K562 (cell line): ENCODE measurements at regions not wholly inside any gene's neighbourhood (a gene's known extent, or its start where the extent isn't known, plus 50 kb on each side); places are given as distances from the start of the nearest gene placed in this dataset.

Source experiments
- ATAC-seq: fragments of 200-7000 bp; cut with Tn5 transposase; 3 replicates; pipeline ENCODE4 v1.9.1; 2020; ENCODE audit warnings: moderate library complexity
- BruUV-seq: library from RNA; stranded (reverse); fragments of 400-500 nt; replicated peaks from 2 replicates; lab custom pipeline; 2021; lab: Mats Ljungman, UMichigan
- CTCF ChIA-PET: fragments of 300-600 bp; formaldehyde crosslinking; extraction: SDS; loops from one replicate; lab custom pipeline; 2021; ENCODE audit warnings: low intra/inter-chr PET ratio; lab: Yijun Ruan, JAX
- POLR2A ChIA-PET: fragments of 300-600, 350-650 bp; sonication (Branson Sonifier 250); formaldehyde crosslinking; extraction: SDS; loops from one replicate; lab custom pipeline; 2021; ENCODE audit warnings: antibody characterized with exemption, inconsistent platforms; lab: Yijun Ruan, JAX
- DNase-seq, 4 experiments: peaks; one replicate each; pipeline versions ENCODE4 v3.0.0 to v3.0.0-alpha.2; 2011 to 2018; ENCODE audit warnings: low spot score in 3 of 4, mixed read lengths in 3 of 4; ENCODE audit errors: extremely low read depth in 1 of 4
- FAIRE-seq: peaks from 2 replicates; lab custom pipeline; 2011; peaks lifted over from hg19 to GRCh38; lab: Jason Lieb, UNC
- H2AFZ ChIP-seq: 2 replicates; pipeline ENCODE4 v1.6.0; 2011; ENCODE audit warnings: low read depth, low read length, control low read depth, inconsistent platforms
- H3K27ac ChIP-seq: fragments of 200-600 bp; 3 replicates; pipeline ENCODE4 v1.8.0; 2011; ENCODE audit warnings: low read depth, mild to moderate bottlenecking, control low read depth, inconsistent platforms, low read length, moderate library complexity, mixed read lengths; ENCODE audit errors: extremely low read depth
- H3K27me3 ChIP-seq, 2 experiments: fragments of 300-600 bp in 1 of 2; 2 replicates in 1 of 2; 3 replicates in 1 of 2; pipeline versions ENCODE4 v1.6.0 to v1.8.0; 2011; ENCODE audit warnings: inconsistent platforms in 2 of 2, low read length in 2 of 2, mild to moderate bottlenecking in 1 of 2, mixed read lengths in 1 of 2, moderate library complexity in 1 of 2; ENCODE audit not compliant: control insufficient read depth in 2 of 2, insufficient read depth in 2 of 2
- H3K36me3 ChIP-seq: fragments of 300-600 bp; 3 replicates; pipeline ENCODE4 v1.8.0; 2011; ENCODE audit warnings: mild to moderate bottlenecking, low read length, inconsistent platforms; ENCODE audit not compliant: control insufficient read depth, insufficient read depth
- H3K4me1 ChIP-seq, 2 experiments: fragments of 200-600 bp in 1 of 2; replicated peaks in 1 of 2; 2 replicates in 1 of 2; 3 replicates in 1 of 2; pipeline versions ENCODE4 v1.5.1 to v1.8.0; 2011; ENCODE audit warnings: inconsistent platforms in 2 of 2, low read length in 2 of 2, mild to moderate bottlenecking in 1 of 2, mixed read lengths in 1 of 2, moderate library complexity in 1 of 2; ENCODE audit not compliant: control insufficient read depth in 2 of 2, insufficient read depth in 2 of 2
- H3K4me2 ChIP-seq: 2 replicates; pipeline ENCODE4 v1.6.1; 2011; ENCODE audit warnings: low read length, control low read depth, inconsistent platforms, mixed read lengths; ENCODE audit not compliant: insufficient read depth
- H3K4me3 ChIP-seq: fragments of 200-600 bp; sonication (generic), shearing (Covaris generic); 2 replicates; pipeline ENCODE4 v1.5.1; 2016; ENCODE audit warnings: control low read depth, inconsistent platforms
- H3K79me2 ChIP-seq: fragments of 200-600 bp; 3 replicates; pipeline ENCODE4 v1.8.0; 2011; ENCODE audit warnings: low read length, inconsistent platforms; ENCODE audit not compliant: control insufficient read depth, insufficient read depth
- H3K9ac ChIP-seq, 2 experiments: 2 replicates each; pipeline versions ENCODE4 v1.6.0 to v1.6.1; 2011; ENCODE audit warnings: low read depth in 2 of 2, low read length in 2 of 2, control low read depth in 1 of 2, inconsistent platforms in 1 of 2, mild to moderate bottlenecking in 1 of 2, mixed read lengths in 1 of 2; ENCODE audit not compliant: insufficient read depth in 1 of 2
- H3K9me1 ChIP-seq: one replicate; pipeline ENCODE4 v1.6.0; 2011; ENCODE audit warnings: inconsistent platforms, mild to moderate bottlenecking, low read length, moderate library complexity; ENCODE audit not compliant: control insufficient read depth, insufficient read depth
- H3K9me3 ChIP-seq: replicated peaks from 2 replicates; pipeline ENCODE4 v1.5.1; 2011; ENCODE audit warnings: low read depth, low read length, inconsistent platforms; ENCODE audit not compliant: control insufficient read depth, insufficient read depth
- H4K20me1 ChIP-seq: replicated peaks from 2 replicates; pipeline ENCODE4 v1.6.1; 2011; ENCODE audit warnings: low read length, inconsistent platforms, mixed read lengths; ENCODE audit not compliant: control insufficient read depth, insufficient read depth
- CHD7 ChIP-seq: fragments of 200-600 bp; sonication (generic); IDR thresholded peaks from one replicate; pipeline ENCODE4 v1.6.1; 2012; ENCODE audit warnings: mild to moderate bottlenecking, low read depth, low read length, inconsistent platforms
- HEY1 ChIP-seq: fragments of 250-450 bp; sonication (Bioruptor Pico); IDR thresholded peaks from 2 replicates; pipeline ENCODE4 v1.5.0; 2020; ENCODE audit warnings: mild to moderate bottlenecking, moderate library complexity, borderline replicate concordance
- MIER1 ChIP-seq: fragments of 450-650 bp; IDR thresholded peaks from 2 replicates; pipeline ENCODE4 v1.6.1; 2016; ENCODE audit warnings: antibody characterized with exemption, mild to moderate bottlenecking, low read depth
- NCOA2 ChIP-seq, 2 experiments: fragments of 450-650 bp; IDR thresholded peaks; 2 replicates each; pipeline ENCODE4 v1.6.1; 2018; ENCODE audit warnings: mild to moderate bottlenecking in 2 of 2, moderate library complexity in 1 of 2; ENCODE audit not compliant: partially characterized antibody in 2 of 2
- ZNF165 ChIP-seq: fragments of 250-450 bp; sonication (Bioruptor Pico); IDR thresholded peaks from 2 replicates; pipeline ENCODE4 v1.4.0; 2020; ENCODE audit warnings: borderline replicate concordance
- ZNF311 ChIP-seq: fragments of 250-450 bp; sonication (Bioruptor Pico); IDR thresholded peaks from 2 replicates; pipeline ENCODE4 v1.4.0; 2020; ENCODE audit warnings: mild to moderate bottlenecking, moderate library complexity
- WGBS: fragments of 100-300 bp; shearing (Covaris generic); methylation state at CpG from one replicate; pipeline ENCODE4 v1.1.6; 2016; ENCODE audit warnings: low coverage, mixed read lengths; ENCODE audit not compliant: insufficient coverage; ENCODE audit errors: missing lambda C conversion rate; 5-methylcytosine and 5-hydroxymethylcytosine counted together
- in situ Hi-C: fragments of 300-500 bp; cut with MboI; formaldehyde crosslinking; loops from 4 replicates; pipeline ENCODE4 v1.15.0; 2018; ENCODE audit warnings: inconsistent platforms, mixed read lengths
- intact Hi-C: fragments of 100-400 bp; cut with micrococcal nuclease; formaldehyde crosslinking; loops from 2 replicates; pipeline ENCODE4 v1.14.2; 2022
- TF ChIP-seq, protein P1 (sequence below): fragments of 450-650 bp; IDR thresholded peaks from 2 replicates; pipeline ENCODE4 v1.7.1; 2018; ENCODE audit warnings: mild to moderate bottlenecking, low read depth; ENCODE audit not compliant: partially characterized antibody

DNA sequence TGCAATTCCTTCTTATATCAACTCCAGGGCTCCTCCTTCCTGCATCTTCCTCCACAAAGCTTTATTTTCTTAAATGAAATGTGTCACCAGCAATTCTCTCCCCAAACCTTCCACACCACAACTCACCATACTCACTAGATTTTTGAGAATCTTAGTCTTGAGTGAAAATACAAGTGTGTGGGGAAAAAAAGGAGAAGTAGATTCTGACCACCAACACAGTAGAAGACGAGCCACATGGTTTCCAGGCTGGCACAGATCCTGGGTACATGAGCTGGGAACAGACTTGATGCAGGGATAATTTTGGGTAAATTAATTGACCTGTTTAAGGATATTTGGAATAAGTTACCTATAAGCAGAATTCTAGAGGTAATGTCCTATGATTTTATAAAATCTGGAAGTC, 72.8 kb upstream of the KCNJ15 start:
- Histone ChIP-seq H2AFZ (no peak overlapping the region), H3K36me3 (no peaks in the 10 kb centered on the region), H4K20me1 (no peaks in the 10 kb centered on the region), H3K4me3 (no peak overlapping the region), H3K9me3 (no peaks in the 10 kb centered on the region), H3K27me3 (no peaks in the 10 kb centered on the region), H3K4me1 (peaks cover 0 to 6% of the 10 kb centered on the region in 2 experiments; a peak in 2 of 5 replicates), H3K79me2 (no peaks in the 10 kb centered on the region), H3K27ac (no peak overlapping the region), H3K9me1 (no peaks in the 10 kb centered on the region), H3K4me2 (no peak overlapping the region), H3K9ac (no peak overlapping the region)
- intact Hi-C loops (no loop called here), in situ Hi-C loops (no loop called here)
- ChIA-PET CTCF (no interaction called here), POLR2A (interaction anchor here (0.6 kb wide), 1 partner anchor 776 kb away, joined by 5 read pairs; no protein-coding TSS in a partner anchor)
- BruUV-seq = no TSS peak
- 0% methylated on average over 1 of the region's 1 CpG for WGBS
- DNase-seq = no peak
- no peak for ATAC-seq
- FAIRE-seq = no peak
- TF ChIP-seq MIER1 = no peak
- no peak for TF ChIP-seq CHD7
- no peak for TF ChIP-seq ZNF165 (CRISPR knock-in tag)
- no peak for TF ChIP-seq HEY1 (CRISPR knock-in tag)
- no peak for TF ChIP-seq ZNF311
- TF ChIP-seq, protein P1, sequence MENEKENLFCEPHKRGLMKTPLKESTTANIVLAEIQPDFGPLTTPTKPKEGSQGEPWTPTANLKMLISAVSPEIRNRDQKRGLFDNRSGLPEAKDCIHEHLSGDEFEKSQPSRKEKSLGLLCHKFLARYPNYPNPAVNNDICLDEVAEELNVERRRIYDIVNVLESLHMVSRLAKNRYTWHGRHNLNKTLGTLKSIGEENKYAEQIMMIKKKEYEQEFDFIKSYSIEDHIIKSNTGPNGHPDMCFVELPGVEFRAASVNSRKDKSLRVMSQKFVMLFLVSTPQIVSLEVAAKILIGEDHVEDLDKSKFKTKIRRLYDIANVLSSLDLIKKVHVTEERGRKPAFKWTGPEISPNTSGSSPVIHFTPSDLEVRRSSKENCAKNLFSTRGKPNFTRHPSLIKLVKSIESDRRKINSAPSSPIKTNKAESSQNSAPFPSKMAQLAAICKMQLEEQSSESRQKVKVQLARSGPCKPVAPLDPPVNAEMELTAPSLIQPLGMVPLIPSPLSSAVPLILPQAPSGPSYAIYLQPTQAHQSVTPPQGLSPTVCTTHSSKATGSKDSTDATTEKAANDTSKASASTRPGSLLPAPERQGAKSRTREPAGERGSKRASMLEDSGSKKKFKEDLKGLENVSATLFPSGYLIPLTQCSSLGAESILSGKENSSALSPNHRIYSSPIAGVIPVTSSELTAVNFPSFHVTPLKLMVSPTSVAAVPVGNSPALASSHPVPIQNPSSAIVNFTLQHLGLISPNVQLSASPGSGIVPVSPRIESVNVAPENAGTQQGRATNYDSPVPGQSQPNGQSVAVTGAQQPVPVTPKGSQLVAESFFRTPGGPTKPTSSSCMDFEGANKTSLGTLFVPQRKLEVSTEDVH = no peak
- TF ChIP-seq NCOA2 (IDR thresholded peaks at IDR 0.05; ENCODE audit: partially characterized antibody in 2 of 2) = no peak
